ENCODE measurements at regions not wholly inside any gene's neighbourhood (a gene's known extent, or its start where the extent isn't known, plus 50 kb on each side); places are given as distances from the start of the nearest gene placed in this dataset.

GRCh38 chr10:75303045-75303777, 67.5 kb upstream of the COMTD1 start:
- no peaks in the 10 kb centered on the region for H3K9me3 ChIP-seq
- no peaks in the 10 kb centered on the region for H3K27me3 ChIP-seq
- ATAC-seq (no peak), DNase-seq (no peak)
- H3K4me3 ChIP-seq: no peak overlapping the region
- H3K36me3 ChIP-seq: no peaks in the 10 kb centered on the region
- intact Hi-C loops (cut with DNase I): no loop called here
- no peak overlapping the region for H3K27ac ChIP-seq
- H3K4me1 ChIP-seq: no peaks in the 10 kb centered on the region
- no peak for TF ChIP-seq CTCF (IDR thresholded peaks at IDR 0.05)

- intact Hi-C loops (cut with DNase I): no loop called here
- DNase-seq: no peak
- Histone ChIP-seq H3K27ac (no peak overlapping the region), H3K4me1 (peaks cover 4% of the 10 kb centered on the region), H3K9me3 (no peaks in the 10 kb centered on the region), H3K4me3 (no peak overlapping the region), H3K27me3 (no peaks in the 10 kb centered on the region), H3K36me3 (no peaks in the 10 kb centered on the region)
- TF ChIP-seq CTCF (IDR thresholded peaks at IDR 0.05): no peak
- no peak for ATAC-seq
Measured at GRCh38 chr10:75302029-75302428, 66.3 kb upstream of the COMTD1 start.

- H3K27me3 ChIP-seq: no peaks in the 10 kb centered on the region
- intact Hi-C loops (cut with DNase I): loop anchor here (10.0 kb wide), 1 partner anchor 98 kb away; no protein-coding TSS in a partner anchor
- no peaks in the 10 kb centered on the region for H3K9me3 ChIP-seq
- peak overlapping the region; percentile 94 for H3K27ac ChIP-seq
- peaks cover 29% of the 10 kb centered on the region for H3K4me1 ChIP-seq
- H3K36me3 ChIP-seq: no peaks in the 10 kb centered on the region
- no peak overlapping the region for H3K4me3 ChIP-seq
- no peak for DNase-seq
- TF ChIP-seq CTCF (IDR thresholded peaks at IDR 0.05): no peak
- no peak for ATAC-seq
Measured at GRCh38 chr10:75297021-75297599, 61.4 kb upstream of the COMTD1 start.

DNA sequence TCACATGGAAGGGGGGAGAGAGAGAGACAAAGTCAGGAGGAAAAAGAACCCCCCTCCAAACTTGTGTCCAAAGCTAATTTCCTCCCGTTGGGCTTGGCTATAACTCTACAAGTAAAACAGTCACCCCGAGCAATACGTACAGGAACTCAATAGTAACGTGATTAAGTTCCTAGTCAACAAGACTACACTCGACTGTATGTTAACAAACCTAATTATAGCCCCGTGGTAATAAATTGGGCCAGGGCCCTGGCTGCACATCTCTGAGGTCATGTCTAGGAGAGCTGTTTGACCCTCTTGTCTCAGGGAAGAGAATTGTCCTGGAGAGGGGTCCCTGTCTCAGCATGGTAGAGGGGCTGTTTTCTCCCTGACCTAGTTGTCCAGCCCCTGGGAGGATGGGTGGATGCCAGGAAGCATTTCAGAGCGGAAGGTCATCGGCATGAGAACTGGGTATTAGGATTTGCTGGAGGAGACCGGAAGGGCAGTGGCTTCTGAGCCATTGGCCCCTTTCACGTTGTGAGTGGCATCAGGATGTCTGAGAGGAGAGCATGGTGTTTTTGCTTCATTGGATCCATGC, 60.2 kb upstream of the COMTD1 start:
- Histone ChIP-seq H3K4me3 (peak overlapping the region; percentile 62), H3K27me3 (no peaks in the 10 kb centered on the region), H3K9me3 (no peaks in the 10 kb centered on the region), H3K27ac (peak overlapping the region; percentile 94), H3K4me1 (peaks cover 29% of the 10 kb centered on the region), H3K36me3 (no peaks in the 10 kb centered on the region)
- ATAC-seq (peak; percentile 3), DNase-seq (no peak)
- intact Hi-C loops (cut with DNase I): loop anchor here (10.0 kb wide), 1 partner anchor 99 kb away; no protein-coding TSS in a partner anchor
- TF ChIP-seq CTCF (IDR thresholded peaks at IDR 0.05): no peak

DNA sequence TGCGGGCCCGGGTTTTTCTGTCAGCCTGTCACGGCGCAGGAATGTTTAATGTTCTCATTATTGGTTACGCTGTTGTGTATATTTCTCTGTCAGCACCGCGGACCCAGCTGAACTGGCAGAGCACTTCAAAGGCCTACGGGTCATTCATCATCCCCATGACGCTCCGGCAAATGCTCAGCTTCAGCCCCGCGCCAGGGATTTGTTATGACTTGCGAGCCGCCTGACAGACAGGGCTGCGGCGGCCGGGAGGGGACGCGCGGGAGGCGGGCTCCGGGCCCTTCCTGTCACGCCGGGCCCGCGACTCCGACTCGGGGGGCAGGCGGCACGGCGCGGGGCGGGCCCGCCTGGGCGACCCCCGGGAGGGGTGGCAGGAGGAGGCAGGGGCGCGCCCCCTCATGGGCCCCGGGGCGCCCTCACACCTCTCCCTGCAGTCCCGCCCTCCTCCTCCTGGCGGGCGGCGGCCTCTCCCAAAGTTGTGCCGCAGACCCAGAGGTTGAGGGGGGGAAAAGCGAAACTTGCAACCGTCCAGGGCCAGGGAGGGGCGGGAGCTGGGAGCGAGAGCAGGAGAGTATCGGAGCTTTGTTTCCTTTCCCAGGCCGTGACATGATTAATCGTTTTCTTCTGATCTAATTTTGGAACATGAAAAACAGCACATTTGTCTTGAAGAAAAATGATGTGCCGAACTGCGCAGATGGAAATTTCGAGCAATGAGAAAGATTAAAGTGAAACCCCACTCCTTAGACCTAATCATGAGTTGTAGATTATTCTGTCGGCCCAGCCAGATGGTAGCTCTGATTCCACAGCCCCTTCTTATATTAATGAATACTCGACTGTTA, 59.3 kb upstream of the COMTD1 start:
- TF ChIP-seq CTCF (IDR thresholded peaks at IDR 0.05): peak; percentile 34
- DNase-seq: peak; percentile 87
- Histone ChIP-seq H3K27ac (peak overlapping the region; percentile 94), H3K9me3 (peaks cover 4% of the 10 kb centered on the region), H3K36me3 (no peaks in the 10 kb centered on the region), H3K27me3 (no peaks in the 10 kb centered on the region), H3K4me1 (peaks cover 29% of the 10 kb centered on the region), H3K4me3 (peak overlapping the region; percentile 62)
- peak; percentile 89 for ATAC-seq
- intact Hi-C loops (cut with DNase I): loop anchor here (10.0 kb wide), 1 partner anchor 100 kb away; no protein-coding TSS in a partner anchor
